Astrocyte of the hippocampus (primary cell): ENCODE measurements at regions not wholly inside any gene's neighbourhood (a gene's known extent, or its start where the extent isn't known, plus 50 kb on each side); places are given as distances from the start of the nearest gene placed in this dataset.
"Not testable (repeated sequence)": the region's sequence is repeated elsewhere in the genome, so short reads cannot be mapped to it uniquely, and the experiment has no call there.

ENCODE experiments used
- DNase-seq: peaks from one replicate; pipeline ENCODE4 v3.0.0; 2011; ENCODE audit warnings: low read depth, low spot score

DNA sequence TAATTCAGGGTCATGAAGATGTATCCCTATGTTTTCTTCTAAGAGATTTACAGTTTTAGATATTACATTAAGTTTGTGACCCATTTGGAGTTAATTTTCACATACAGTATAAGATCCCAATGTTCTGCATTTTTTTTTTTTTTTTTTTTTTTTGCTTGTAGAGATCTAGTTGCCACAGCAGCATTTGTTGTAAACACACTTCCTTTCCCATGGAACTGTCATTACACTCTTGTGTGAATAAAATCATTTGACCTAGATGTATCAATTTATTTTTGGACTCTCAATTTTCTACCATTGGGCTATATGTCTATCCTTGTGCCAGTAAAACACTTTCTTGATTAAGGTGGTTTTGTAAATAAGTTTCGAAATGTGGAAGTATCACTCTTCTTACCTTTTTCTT is 1107.2 kb downstream of the TECRL start:
- DNase-seq: no peak

- DNase-seq: no peak
Observed at GRCh38 chr4:63296773-63297172, 1112.5 kb downstream of the TECRL start.

DNA sequence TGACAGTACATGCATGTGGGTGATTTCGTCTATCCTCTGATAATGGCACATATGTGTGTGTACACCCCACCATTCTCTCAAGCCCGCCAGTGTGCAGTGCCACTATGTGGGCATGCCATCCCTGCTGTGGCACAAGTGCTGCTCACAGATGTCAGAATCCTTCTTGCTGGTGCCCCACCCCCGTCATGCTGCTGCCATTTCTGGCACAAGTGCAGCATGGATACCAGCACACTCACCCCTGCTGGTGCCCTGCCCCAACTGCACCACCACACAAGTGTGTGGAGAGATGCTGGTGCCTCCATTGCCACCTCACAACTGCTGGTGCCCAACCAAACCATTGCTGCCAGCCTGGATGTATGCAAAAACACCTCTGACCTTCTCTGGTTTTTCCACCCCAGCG is 1133.8 kb downstream of the TECRL start:
- DNase-seq: no peak

DNA sequence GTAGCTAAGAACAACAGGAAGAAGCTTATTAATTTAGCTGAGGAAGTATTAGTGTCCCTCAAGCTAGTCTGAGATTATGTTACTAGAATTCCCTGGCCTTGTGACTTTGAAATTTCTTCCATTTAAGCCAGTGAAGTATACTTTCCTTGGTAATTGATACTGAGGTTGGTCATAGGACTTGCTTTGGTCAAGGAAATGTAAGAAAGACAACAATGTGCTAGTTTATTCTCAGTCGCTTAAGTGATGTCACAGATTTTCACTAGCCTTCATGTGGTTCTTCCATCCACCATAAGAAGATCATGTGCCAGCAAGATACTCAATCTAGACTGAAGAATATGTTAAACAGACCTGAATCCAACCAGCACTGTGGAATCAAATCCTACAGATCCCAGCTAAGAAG is 1140.1 kb downstream of the TECRL start:
- DNase-seq: no peak

GRCh38 chr4:63233671-63234070 is 1175.6 kb downstream of the TECRL start:
- no peak for DNase-seq

- DNase-seq: no peak
Observed at GRCh38 chr4:63232058-63232457, 1177.2 kb downstream of the TECRL start.

DNA sequence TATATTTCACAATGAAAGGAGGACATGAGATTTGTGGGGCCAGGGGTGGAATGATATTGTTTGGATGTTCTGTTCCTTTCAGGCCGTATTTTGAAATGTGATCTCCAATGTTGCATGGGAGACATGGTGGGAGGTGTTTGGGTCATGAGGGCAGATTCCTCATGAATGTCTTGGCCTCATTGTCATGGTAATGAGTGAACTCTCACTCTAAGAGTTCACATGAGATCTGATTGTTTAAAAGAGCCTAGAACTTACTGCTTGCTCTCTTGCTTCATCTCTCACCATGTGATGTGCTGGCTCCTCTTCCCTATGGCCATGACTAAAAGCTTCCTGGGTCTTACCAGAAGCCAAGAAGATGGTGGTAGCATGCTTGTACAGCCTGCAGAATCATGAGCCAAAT is 1183.0 kb downstream of the TECRL start:
- no peak for DNase-seq

GRCh38 chr4:63222466-63222865 is 1186.8 kb downstream of the TECRL start:
- DNase-seq: no peak

DNA sequence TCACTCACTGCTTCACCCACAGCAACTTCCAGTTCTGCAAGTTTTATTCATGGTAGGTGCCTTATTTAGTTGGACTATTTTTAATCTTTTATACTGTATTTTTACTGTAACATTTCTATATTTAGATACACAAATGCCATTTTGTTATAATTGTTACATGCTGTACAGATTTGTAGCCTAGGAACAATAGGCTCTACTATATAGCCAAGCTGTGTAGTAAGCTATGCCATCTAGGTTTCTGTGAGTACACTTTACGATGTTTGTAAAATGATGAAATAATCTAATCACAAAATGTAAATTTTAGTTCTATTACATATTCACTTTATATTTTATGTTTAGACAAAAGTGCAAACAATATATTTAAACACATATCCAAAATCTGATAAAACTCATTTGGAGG is 1187.8 kb downstream of the TECRL start:
- DNase-seq: no peak

DNA sequence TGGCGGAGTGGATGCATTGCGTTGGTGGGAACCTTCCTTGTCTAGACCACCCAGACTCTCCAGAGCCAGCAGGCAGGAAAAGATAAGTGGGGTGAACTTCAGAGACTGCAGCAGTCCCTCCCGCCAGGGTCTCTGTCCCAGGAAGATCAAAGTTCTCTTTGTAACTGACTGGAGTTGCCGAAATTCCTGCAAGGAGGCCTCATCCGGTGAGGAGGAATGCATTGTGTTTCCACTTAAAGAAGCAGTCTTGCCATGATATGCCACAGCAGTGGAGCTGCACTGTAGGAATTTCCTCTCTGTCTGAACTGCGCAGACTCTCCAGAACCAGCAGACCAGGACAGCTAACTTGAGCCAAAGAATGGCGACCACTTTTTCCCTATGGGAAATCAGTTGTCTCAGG is 1190.4 kb downstream of the TECRL start:
- DNase-seq: no peak

DNA sequence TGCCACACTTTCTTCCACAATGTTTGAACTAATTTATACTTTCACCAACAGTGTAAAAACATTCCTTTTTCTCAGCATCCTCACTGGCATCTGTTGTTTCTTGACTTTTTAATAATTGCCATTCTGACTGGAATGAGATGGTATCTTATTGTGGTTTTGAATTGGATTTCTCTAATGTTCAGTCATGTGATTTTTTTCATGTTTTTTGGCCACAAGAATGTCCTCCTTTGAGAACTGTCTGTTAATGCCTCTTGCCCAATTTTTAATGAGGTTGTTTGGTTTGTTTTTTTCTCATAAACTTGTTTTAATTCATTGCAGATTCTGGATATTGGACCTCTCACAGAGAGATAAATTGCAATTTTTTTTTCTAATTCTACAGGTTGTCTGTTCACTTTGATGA is 1195.2 kb downstream of the TECRL start:
- peak; percentile 13 for DNase-seq

DNA sequence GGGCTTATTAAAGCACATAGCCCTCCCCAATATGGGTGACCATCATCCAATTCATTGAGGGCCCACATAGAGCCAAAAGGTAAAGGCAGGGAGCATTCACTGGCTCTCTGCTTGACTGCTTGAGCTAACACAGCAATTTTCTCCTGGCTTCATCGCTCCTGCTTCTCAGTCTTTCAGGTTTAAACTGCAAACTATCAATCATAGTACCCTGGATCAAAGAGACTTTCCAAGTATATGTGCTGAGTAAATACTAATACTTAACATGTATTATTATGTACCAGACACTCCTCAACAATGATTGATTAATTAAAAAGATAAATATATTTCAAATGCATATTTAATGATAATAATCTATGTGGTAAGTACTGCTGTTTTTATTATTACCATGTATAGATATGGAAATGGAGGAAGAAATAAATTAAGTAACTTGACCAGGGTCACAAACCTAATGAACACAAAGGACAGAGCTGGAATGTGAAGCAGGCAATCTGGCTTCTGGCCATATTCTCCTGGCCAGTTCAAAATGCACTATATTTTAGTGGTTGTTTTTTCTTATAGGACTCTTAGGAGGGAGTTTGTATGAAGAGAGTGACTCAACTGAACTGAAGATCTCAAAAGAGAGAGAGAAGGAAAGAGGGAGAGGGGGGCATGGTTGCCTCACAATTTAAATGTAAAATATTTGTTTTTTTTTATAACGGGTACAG is 1197.3 kb downstream of the TECRL start:
- DNase-seq: peak; percentile 42

DNA sequence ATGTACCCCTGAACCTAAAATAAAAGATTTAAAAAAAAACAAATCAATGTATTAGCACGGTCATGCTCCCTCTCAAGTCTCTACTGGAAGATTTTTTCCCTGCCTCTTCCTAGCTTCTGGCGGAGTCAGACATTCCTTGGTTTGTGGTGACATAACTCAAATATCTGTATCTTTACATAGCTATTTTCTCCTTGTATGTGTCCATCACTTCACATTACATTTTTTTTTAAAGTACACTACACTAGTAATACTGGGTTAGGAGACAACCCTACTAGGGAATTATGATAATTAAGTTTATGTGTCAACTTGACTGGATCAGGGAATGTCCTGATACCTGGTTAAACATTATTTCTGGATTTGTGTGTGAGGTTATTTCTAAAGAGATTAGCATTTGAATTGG is 1197.9 kb downstream of the TECRL start:
- DNase-seq: peak; percentile 33

DNA sequence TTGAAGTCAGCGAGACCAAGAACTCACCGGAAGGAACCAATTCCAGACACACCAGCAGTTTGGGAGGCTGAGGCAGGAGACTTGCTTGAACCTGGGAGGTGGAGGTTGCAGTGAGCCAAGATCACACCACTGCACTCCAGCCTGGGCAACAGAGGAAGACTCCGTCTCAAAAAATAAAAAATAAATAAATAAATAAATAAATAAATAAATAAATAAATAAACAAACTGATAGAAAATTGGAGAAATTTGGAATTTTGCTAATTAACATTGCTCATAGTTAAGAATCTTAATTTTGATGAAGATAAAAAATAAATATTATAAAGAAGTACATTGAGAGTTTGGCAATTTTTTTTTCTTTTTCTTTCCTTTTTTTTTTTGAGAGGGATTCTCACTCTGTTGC is 1216.2 kb downstream of the TECRL start:
- DNase-seq: not testable (repeated sequence)

DNA sequence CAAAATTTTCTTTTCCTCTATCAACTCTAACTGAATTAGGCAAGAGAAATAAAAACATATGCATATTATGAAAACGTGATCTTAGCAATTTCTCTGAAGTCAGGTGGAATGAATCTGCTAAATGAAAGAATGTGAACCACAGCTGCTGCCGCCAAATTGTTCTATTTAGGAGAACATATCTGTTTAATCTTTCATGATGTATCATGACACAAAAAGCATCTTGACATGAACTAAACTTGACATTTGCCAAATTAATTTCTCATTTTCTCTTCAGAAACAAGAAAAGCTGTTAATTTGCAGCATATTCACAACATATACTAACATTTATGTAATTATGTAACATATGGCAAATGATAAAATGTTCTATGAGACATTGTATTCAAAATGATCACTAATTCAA is 1237.9 kb downstream of the TECRL start:
- no peak for DNase-seq

GRCh38 chr4:63170923-63171322 is 1238.3 kb downstream of the TECRL start:
- no peak for DNase-seq

GRCh38 chr4:63169836-63170235 is 1239.4 kb downstream of the TECRL start:
- no peak for DNase-seq

- DNase-seq: peak; percentile 22
Observed at GRCh38 chr4:63155561-63155960, 1253.7 kb downstream of the TECRL start.

- DNase-seq: no peak
Observed at GRCh38 chr4:63123441-63123840, 1285.8 kb downstream of the TECRL start.

DNA sequence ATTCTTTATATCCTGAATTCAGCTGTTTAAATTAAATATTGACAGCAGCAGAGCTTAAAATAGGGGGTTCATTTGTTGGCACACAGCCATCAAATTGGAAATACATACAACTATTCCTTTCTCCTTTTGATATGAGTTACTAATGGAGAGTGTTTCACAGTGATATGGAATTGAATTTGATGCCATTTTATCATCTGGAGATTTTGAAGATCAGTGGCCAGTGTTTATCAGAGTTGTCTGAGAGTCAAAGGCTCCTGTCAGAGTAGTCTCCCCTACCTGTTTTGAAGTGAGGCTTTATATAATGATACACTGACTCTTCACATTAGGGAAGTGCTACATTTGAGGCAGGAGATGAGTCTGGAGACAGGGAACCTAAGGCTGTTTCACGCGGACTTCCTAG is 1286.3 kb downstream of the TECRL start:
- DNase-seq: no peak

- no peak for DNase-seq
Observed at GRCh38 chr4:63106600-63106999, 1302.7 kb downstream of the TECRL start.

- no peak for DNase-seq
Observed at GRCh38 chr4:63105839-63106238, 1303.4 kb downstream of the TECRL start.

DNA sequence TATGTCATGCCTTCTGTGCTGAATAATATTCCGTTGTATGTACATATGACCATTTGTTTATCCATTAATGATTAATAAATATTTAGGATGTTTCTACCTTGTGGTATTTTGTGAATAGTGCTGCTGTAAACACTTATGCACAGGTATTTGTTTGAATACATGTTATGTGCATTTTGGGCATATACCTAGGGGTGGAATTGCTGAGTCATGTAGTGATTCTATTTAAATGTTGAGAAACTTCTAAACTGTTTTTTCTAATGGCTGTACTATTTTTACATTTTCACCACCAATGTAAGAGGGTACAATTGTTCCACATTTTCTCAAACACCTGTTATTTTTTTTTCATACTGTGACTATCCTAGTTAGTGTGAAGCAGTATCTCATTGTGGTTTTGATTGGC is 1318.6 kb downstream of the TECRL start:
- DNase-seq: no peak

- no peak for DNase-seq
Observed at GRCh38 chr4:63085091-63085490, 1324.2 kb downstream of the TECRL start.
